HUES6 (cell line): ENCODE measurements at regions not wholly inside any gene's neighbourhood (a gene's known extent, or its start where the extent isn't known, plus 50 kb on each side); places are given as distances from the start of the nearest gene placed in this dataset.

Source experiments
- H3K27ac ChIP-seq: 2 replicates; pipeline ENCODE4 v1.7.0; 2013; ENCODE audit warnings: low read depth, mild to moderate bottlenecking, low read length, inconsistent platforms
- H3K27me3 ChIP-seq: 2 replicates; pipeline ENCODE4 v1.6.1; 2013; ENCODE audit warnings: low read length; ENCODE audit not compliant: control insufficient read depth, insufficient read depth
- H3K36me3 ChIP-seq: 2 replicates; pipeline ENCODE4 v1.6.1; 2013; ENCODE audit warnings: low read length; ENCODE audit not compliant: control insufficient read depth, insufficient read depth
- H3K4me1 ChIP-seq: 2 replicates; pipeline ENCODE4 v1.6.1; 2013; ENCODE audit warnings: low read length; ENCODE audit not compliant: control insufficient read depth, insufficient read depth
- H3K4me3 ChIP-seq: 2 replicates; pipeline ENCODE4 v1.5.1; 2013; ENCODE audit warnings: low read depth, low read length
- H3K9ac ChIP-seq: one replicate; pipeline ENCODE4 v1.6.1; 2013; ENCODE audit warnings: mild to moderate bottlenecking, low read length
- H3K9me3 ChIP-seq: 2 replicates; pipeline ENCODE4 v1.6.1; 2013; ENCODE audit warnings: low read depth, low read length; ENCODE audit not compliant: control insufficient read depth, insufficient read depth

- Histone ChIP-seq H3K27ac (no peak overlapping the region), H3K4me3 (no peak overlapping the region), H3K27me3 (no peaks in the 10 kb centered on the region), H3K36me3 (no peaks in the 10 kb centered on the region), H3K9ac (no peak overlapping the region), H3K4me1 (no peaks in the 10 kb centered on the region), H3K9me3 (no peaks in the 10 kb centered on the region)
Observed at GRCh38 chr1:194052514-194053338, 866.3 kb upstream of the B3GALT2 start.

GRCh38 chr1:194047921-194048320 is 861.5 kb upstream of the B3GALT2 start:
- Histone ChIP-seq H3K4me3 (no peak overlapping the region), H3K9ac (no peak overlapping the region), H3K9me3 (no peaks in the 10 kb centered on the region), H3K36me3 (no peaks in the 10 kb centered on the region), H3K27me3 (no peaks in the 10 kb centered on the region), H3K4me1 (no peaks in the 10 kb centered on the region), H3K27ac (no peak overlapping the region)

- no peak overlapping the region for H3K4me3 ChIP-seq
- no peaks in the 10 kb centered on the region for H3K4me1 ChIP-seq
- H3K9ac ChIP-seq = no peak overlapping the region
- H3K36me3 ChIP-seq = no peaks in the 10 kb centered on the region
- no peaks in the 10 kb centered on the region for H3K9me3 ChIP-seq
- no peak overlapping the region for H3K27ac ChIP-seq
- H3K27me3 ChIP-seq = no peaks in the 10 kb centered on the region
Observed at GRCh38 chr1:194047206-194047605, 860.8 kb upstream of the B3GALT2 start.

GRCh38 chr1:194045416-194045815 is 859.0 kb upstream of the B3GALT2 start:
- no peak overlapping the region for H3K4me3 ChIP-seq
- H3K4me1 ChIP-seq = no peaks in the 10 kb centered on the region
- no peak overlapping the region for H3K9ac ChIP-seq
- no peaks in the 10 kb centered on the region for H3K27me3 ChIP-seq
- no peaks in the 10 kb centered on the region for H3K9me3 ChIP-seq
- H3K27ac ChIP-seq = no peak overlapping the region
- no peaks in the 10 kb centered on the region for H3K36me3 ChIP-seq

GRCh38 chr1:194044892-194045291 is 858.5 kb upstream of the B3GALT2 start:
- Histone ChIP-seq H3K9ac (no peak overlapping the region), H3K4me3 (no peak overlapping the region), H3K27ac (no peak overlapping the region), H3K36me3 (no peaks in the 10 kb centered on the region), H3K27me3 (no peaks in the 10 kb centered on the region), H3K4me1 (no peaks in the 10 kb centered on the region), H3K9me3 (no peaks in the 10 kb centered on the region)

GRCh38 chr1:194043984-194044755 is 857.8 kb upstream of the B3GALT2 start:
- no peaks in the 10 kb centered on the region for H3K9me3 ChIP-seq
- no peak overlapping the region for H3K4me3 ChIP-seq
- H3K9ac ChIP-seq = no peak overlapping the region
- H3K4me1 ChIP-seq = no peaks in the 10 kb centered on the region
- H3K36me3 ChIP-seq = no peaks in the 10 kb centered on the region
- H3K27ac ChIP-seq = no peak overlapping the region
- H3K27me3 ChIP-seq = no peaks in the 10 kb centered on the region

- H3K9ac ChIP-seq = no peak overlapping the region
- no peaks in the 10 kb centered on the region for H3K36me3 ChIP-seq
- no peak overlapping the region for H3K4me3 ChIP-seq
- H3K4me1 ChIP-seq = no peaks in the 10 kb centered on the region
- no peak overlapping the region for H3K27ac ChIP-seq
- no peaks in the 10 kb centered on the region for H3K9me3 ChIP-seq
- H3K27me3 ChIP-seq = no peaks in the 10 kb centered on the region
Observed at GRCh38 chr1:194042736-194043135, 856.3 kb upstream of the B3GALT2 start.

- no peak overlapping the region for H3K4me3 ChIP-seq
- H3K4me1 ChIP-seq = no peaks in the 10 kb centered on the region
- 0 out of 2 replicates have a peak, but pooled peaks cover 1% of the 10 kb centered on the region for H3K9me3 ChIP-seq
- H3K36me3 ChIP-seq = no peaks in the 10 kb centered on the region
- H3K27me3 ChIP-seq = no peaks in the 10 kb centered on the region
- no peak overlapping the region for H3K9ac ChIP-seq
- H3K27ac ChIP-seq = no peak overlapping the region
Observed at GRCh38 chr1:194040496-194040895, 854.1 kb upstream of the B3GALT2 start.

- Histone ChIP-seq H3K27ac (no peak overlapping the region), H3K9ac (no peak overlapping the region), H3K9me3 (0 out of 2 replicates have a peak, but pooled peaks cover 2% of the 10 kb centered on the region), H3K4me1 (no peaks in the 10 kb centered on the region), H3K36me3 (no peaks in the 10 kb centered on the region), H3K4me3 (no peak overlapping the region), H3K27me3 (no peaks in the 10 kb centered on the region)
Observed at GRCh38 chr1:194039578-194039977, 853.2 kb upstream of the B3GALT2 start.

- peaks cover 26% of the 10 kb centered on the region for H3K9me3 ChIP-seq
- no peak overlapping the region for H3K9ac ChIP-seq
- no peaks in the 10 kb centered on the region for H3K27me3 ChIP-seq
- no peak overlapping the region for H3K4me3 ChIP-seq
- no peaks in the 10 kb centered on the region for H3K36me3 ChIP-seq
- no peak overlapping the region for H3K27ac ChIP-seq
- no peaks in the 10 kb centered on the region for H3K4me1 ChIP-seq
Observed at GRCh38 chr1:194033646-194034045, 847.2 kb upstream of the B3GALT2 start.

GRCh38 chr1:194028002-194028401 is 841.6 kb upstream of the B3GALT2 start:
- Histone ChIP-seq H3K4me3 (no peak overlapping the region), H3K4me1 (no peaks in the 10 kb centered on the region), H3K36me3 (no peaks in the 10 kb centered on the region), H3K27me3 (no peaks in the 10 kb centered on the region), H3K27ac (no peak overlapping the region), H3K9ac (no peak overlapping the region), H3K9me3 (peaks cover 13% of the 10 kb centered on the region)
